GM12875 (cell line): ENCODE measurements at regions not wholly inside any gene's neighbourhood (a gene's known extent, or its start where the extent isn't known, plus 50 kb on each side); places are given as distances from the start of the nearest gene placed in this dataset.

Experiments
- H3K4me3 ChIP-seq: one replicate; pipeline ENCODE4 v1.5.1; 2011; ENCODE audit warnings: low read depth, low read length, control low read depth
- CTCF ChIP-seq: IDR thresholded peaks from 2 replicates; pipeline ENCODE4 v1.5.1; 2011; ENCODE audit warnings: low read depth, mild to moderate bottlenecking, control low read depth, inconsistent platforms, low read length, moderate library complexity, borderline replicate concordance; ENCODE audit not compliant: insufficient read depth

GRCh38 chr7:132655131-132655727 is 79.0 kb upstream of the PLXNA4 start:
- no peak for TF ChIP-seq CTCF
- H3K4me3 ChIP-seq: no peak overlapping the region

DNA sequence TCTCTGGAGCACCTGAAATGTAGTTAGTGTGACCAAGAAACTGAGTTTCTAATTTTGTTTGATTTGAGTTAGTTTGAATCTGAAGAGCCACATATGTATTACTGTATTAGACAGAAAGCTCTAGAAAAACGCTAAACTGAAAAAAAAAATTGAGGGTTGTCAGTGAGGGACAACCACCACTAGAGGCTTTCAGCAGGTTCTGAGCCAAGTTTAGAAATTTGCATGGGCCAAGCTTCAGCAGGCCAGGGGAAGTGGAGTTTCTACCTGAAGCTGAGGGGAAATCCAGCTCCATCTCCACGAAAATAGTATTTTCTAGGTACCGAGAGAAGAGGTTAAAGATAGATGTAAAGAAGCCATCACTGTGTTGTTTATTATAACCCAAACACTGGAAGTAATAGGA is 77.9 kb upstream of the PLXNA4 start:
- peak; percentile 58 for TF ChIP-seq CTCF

DNA sequence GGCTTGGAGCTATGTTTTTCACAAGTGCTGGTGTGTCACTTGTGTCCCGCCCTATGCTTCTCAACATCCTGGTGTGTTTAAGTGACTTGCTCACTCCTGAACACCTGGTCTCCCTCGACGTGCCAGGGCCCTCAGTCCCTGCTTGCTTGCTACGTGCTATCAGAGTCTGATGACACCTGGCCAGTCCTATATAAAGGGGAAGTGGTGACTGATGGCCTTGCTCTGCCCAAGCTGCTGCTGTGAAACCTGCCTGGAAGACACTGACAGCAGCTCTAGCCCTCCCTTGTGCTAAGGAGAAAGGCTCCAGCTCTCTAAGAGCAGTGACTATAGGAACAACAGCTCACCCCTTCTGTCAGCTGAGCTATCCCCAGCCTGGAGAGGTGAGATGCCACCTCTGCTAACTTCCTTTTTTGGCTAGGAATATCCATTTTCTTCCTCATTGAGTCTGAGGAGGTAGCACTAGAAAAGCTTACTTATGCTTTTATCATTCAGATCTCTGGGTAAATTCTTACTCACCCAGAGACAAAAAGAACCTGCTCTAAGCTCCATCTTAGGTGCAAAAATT is 77.2 kb upstream of the PLXNA4 start:
- no peak overlapping the region for H3K4me3 ChIP-seq
- TF ChIP-seq CTCF: no peak

More for the DNA sequence above, 77.9 kb upstream of the PLXNA4 start:
- no peak overlapping the region for H3K4me3 ChIP-seq

DNA sequence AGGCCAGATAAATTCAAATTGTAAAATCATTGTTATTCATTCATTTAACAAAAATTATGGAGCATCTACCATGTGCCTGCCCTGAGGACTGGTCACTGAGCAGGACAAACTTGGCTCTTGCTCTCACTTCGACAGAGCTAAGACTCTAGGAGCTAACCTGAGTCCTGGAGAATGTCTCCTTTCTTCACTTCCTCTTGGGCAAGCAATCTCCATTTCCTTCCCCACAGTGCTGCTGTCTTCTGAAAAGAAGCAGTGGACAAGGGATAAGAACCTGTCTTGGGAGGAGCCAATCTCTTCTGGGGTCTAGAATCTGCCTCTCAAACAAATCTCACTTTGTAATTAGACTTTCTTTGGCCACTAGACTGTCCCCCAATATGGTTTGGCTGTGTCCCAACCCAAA is 76.2 kb upstream of the PLXNA4 start:
- TF ChIP-seq CTCF: no peak
- no peak overlapping the region for H3K4me3 ChIP-seq

- no peak overlapping the region for H3K4me3 ChIP-seq
- TF ChIP-seq CTCF: no peak
These were observed 74.2 kb upstream of the PLXNA4 start for GRCh38 chr7:132650498-132650897.

DNA sequence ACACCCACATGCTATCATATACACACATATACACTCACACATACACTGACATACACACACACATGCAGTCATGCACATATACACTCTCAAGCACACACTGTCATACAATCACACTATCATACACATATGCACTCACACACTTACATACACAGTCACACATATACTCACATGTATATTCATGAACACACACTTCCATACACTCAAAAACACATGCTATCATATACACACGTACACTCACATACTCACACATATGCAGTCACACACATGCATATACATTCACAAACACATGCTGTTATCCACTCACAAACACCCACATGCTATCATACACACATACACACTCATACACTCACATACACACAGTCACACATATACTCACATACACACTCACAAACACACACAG is 71.0 kb upstream of the PLXNA4 start:
- TF ChIP-seq CTCF: no peak
- H3K4me3 ChIP-seq: no peak overlapping the region

GRCh38 chr7:132646052-132646451 is 69.8 kb upstream of the PLXNA4 start:
- no peak for TF ChIP-seq CTCF
- H3K4me3 ChIP-seq: no peak overlapping the region
